OCI-LY3 (cell line): ENCODE measurements at regions not wholly inside any gene's neighbourhood (a gene's known extent, or its start where the extent isn't known, plus 50 kb on each side); places are given as distances from the start of the nearest gene placed in this dataset.

ENCODE experiments used
- H2AFZ ChIP-seq: fragments of 200-600, 300-600 bp; shearing (Covaris generic); 2 replicates; pipeline ENCODE4 v1.6.0; 2014; ENCODE audit warnings: antibody characterized with exemption, low read depth, low read length
- H3K27ac ChIP-seq: fragments of 200-600, 300-600 bp; sonication (generic); 2 replicates; pipeline ENCODE4 v1.5.1; 2014; ENCODE audit warnings: mild to moderate bottlenecking, low read length, moderate library complexity, mixed read lengths
- H3K27me3 ChIP-seq: fragments of 200-600, 300-600 bp; sonication (generic); 2 replicates; pipeline ENCODE4 v1.6.1; 2014; ENCODE audit warnings: low read depth, low read length, mixed read lengths
- H3K36me3 ChIP-seq: fragments of 200-600, 300-600 bp; sonication (generic); replicated peaks from 2 replicates; pipeline ENCODE3; 2014; ENCODE audit warnings: low read depth, low read length, mixed read lengths
- H3K4me1 ChIP-seq: fragments of 300-600, 200-600 bp; sonication (generic); 2 replicates; pipeline ENCODE4 v1.6.1; 2014; ENCODE audit warnings: low read length, mixed read lengths
- H3K4me2 ChIP-seq: fragments of 200-600, 300-600 bp; sonication (generic); 2 replicates; pipeline ENCODE4 v1.6.1; 2014; ENCODE audit warnings: low read length, mixed read lengths
- H3K4me3 ChIP-seq: fragments of 300-600, 200-600 bp; sonication (generic); 2 replicates; pipeline ENCODE4 v1.5.1; 2014; ENCODE audit warnings: antibody characterized with exemption, mild to moderate bottlenecking, low read length, moderate library complexity
- H3K79me2 ChIP-seq: fragments of 300-600, 200-600 bp; shearing (Covaris generic); 2 replicates; pipeline ENCODE4 v1.6.1; 2014; ENCODE audit warnings: mild to moderate bottlenecking, low read length, mixed read lengths
- H3K9ac ChIP-seq: fragments of 300-600, 200-600 bp; shearing (Covaris generic); 2 replicates; pipeline ENCODE4 v1.6.0; 2014; ENCODE audit warnings: mild to moderate bottlenecking, low read length, moderate library complexity
- H3K9me3 ChIP-seq: fragments of 200-600, 300-600 bp; shearing (Covaris generic); 2 replicates; pipeline ENCODE4 v1.6.1; 2014; ENCODE audit warnings: low read length, mixed read lengths; ENCODE audit not compliant: insufficient read depth
- H4K20me1 ChIP-seq: fragments of 200-600, 300-600 bp; sonication (generic); 2 replicates; pipeline ENCODE4 v1.6.1; 2016; ENCODE audit warnings: low read length, mixed read lengths; ENCODE audit not compliant: insufficient read depth
- EZH2phosphoT487 ChIP-seq: fragments of 200-600 bp; shearing (Covaris generic); IDR thresholded peaks from 2 replicates; pipeline ENCODE4 v1.6.1; 2018; ENCODE audit warnings: antibody characterized with exemption, mixed run types, low read depth
- TF ChIP-seq, protein P1 (sequence below): fragments of 200-600, 300-600 bp; sonication (generic); IDR thresholded peaks from 2 replicates; pipeline ENCODE4 v1.5.1; 2014; ENCODE audit warnings: antibody characterized with exemption, low read length, low read depth

GRCh38 chr2:219803294-219803693 lies 175.9 kb downstream of the SLC4A3 start:
- H2AFZ ChIP-seq: no peak overlapping the region
- no peak overlapping the region for H3K9ac ChIP-seq
- no peaks in the 10 kb centered on the region for H4K20me1 ChIP-seq
- no peaks in the 10 kb centered on the region for H3K4me1 ChIP-seq
- no peaks in the 10 kb centered on the region for H3K79me2 ChIP-seq
- H3K9me3 ChIP-seq: no peaks in the 10 kb centered on the region
- no peak overlapping the region for H3K4me3 ChIP-seq
- no peak overlapping the region for H3K4me2 ChIP-seq
- no peak for TF ChIP-seq EZH2phosphoT487
- TF ChIP-seq, protein P1, sequence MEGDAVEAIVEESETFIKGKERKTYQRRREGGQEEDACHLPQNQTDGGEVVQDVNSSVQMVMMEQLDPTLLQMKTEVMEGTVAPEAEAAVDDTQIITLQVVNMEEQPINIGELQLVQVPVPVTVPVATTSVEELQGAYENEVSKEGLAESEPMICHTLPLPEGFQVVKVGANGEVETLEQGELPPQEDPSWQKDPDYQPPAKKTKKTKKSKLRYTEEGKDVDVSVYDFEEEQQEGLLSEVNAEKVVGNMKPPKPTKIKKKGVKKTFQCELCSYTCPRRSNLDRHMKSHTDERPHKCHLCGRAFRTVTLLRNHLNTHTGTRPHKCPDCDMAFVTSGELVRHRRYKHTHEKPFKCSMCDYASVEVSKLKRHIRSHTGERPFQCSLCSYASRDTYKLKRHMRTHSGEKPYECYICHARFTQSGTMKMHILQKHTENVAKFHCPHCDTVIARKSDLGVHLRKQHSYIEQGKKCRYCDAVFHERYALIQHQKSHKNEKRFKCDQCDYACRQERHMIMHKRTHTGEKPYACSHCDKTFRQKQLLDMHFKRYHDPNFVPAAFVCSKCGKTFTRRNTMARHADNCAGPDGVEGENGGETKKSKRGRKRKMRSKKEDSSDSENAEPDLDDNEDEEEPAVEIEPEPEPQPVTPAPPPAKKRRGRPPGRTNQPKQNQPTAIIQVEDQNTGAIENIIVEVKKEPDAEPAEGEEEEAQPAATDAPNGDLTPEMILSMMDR: no peak
- H3K36me3 ChIP-seq: no peaks in the 10 kb centered on the region
- H3K27ac ChIP-seq: no peak overlapping the region
- no peaks in the 10 kb centered on the region for H3K27me3 ChIP-seq

- no peak for TF ChIP-seq EZH2phosphoT487
- TF ChIP-seq, protein P1: no peak
- H3K36me3 ChIP-seq: no peaks in the 10 kb centered on the region
- no peaks in the 10 kb centered on the region for H4K20me1 ChIP-seq
- no peak overlapping the region for H2AFZ ChIP-seq
- no peak overlapping the region for H3K9ac ChIP-seq
- no peaks in the 10 kb centered on the region for H3K27me3 ChIP-seq
- H3K9me3 ChIP-seq: no peaks in the 10 kb centered on the region
- no peaks in the 10 kb centered on the region for H3K79me2 ChIP-seq
- H3K4me2 ChIP-seq: no peak overlapping the region
- no peak overlapping the region for H3K27ac ChIP-seq
- H3K4me3 ChIP-seq: no peak overlapping the region
- H3K4me1 ChIP-seq: no peaks in the 10 kb centered on the region
Measured at GRCh38 chr2:219810895-219811294, 183.5 kb downstream of the SLC4A3 start.

GRCh38 chr2:219812672-219813071 lies 185.2 kb downstream of the SLC4A3 start:
- Histone ChIP-seq H3K9me3 (no peaks in the 10 kb centered on the region), H3K36me3 (no peaks in the 10 kb centered on the region), H3K4me3 (no peak overlapping the region), H3K27me3 (no peaks in the 10 kb centered on the region), H3K27ac (no peak overlapping the region), H3K4me2 (no peak overlapping the region), H3K4me1 (no peaks in the 10 kb centered on the region), H3K79me2 (no peaks in the 10 kb centered on the region), H2AFZ (no peak overlapping the region), H3K9ac (no peak overlapping the region), H4K20me1 (no peaks in the 10 kb centered on the region)
- TF ChIP-seq, protein P1: no peak

DNA sequence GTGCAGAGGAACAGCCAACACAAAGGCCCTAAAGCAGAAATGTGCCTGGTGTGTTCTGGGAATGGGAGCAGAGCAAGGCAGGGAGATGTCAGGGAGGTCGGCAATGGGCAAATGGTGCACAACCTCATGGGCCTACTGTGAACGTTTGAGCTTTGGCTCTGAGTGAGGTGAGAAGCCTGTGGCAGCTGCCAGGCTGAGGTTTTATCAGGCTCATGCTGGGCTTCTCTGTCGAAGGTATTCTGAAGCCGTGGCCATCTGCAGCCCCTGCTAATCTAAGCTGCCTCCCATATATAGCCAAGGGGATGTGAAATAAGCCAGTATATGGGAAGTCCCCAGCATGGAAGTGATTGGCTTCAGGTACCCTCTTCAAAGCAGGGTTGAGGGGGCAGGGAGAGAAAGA lies 193.3 kb downstream of the SLC4A3 start:
- H3K27ac ChIP-seq: no peak overlapping the region
- H3K9ac ChIP-seq: no peak overlapping the region
- H3K27me3 ChIP-seq: no peaks in the 10 kb centered on the region
- no peaks in the 10 kb centered on the region for H3K9me3 ChIP-seq
- H3K4me2 ChIP-seq: no peak overlapping the region
- no peak overlapping the region for H2AFZ ChIP-seq
- no peaks in the 10 kb centered on the region for H3K79me2 ChIP-seq
- no peak overlapping the region for H3K4me3 ChIP-seq
- no peak for TF ChIP-seq EZH2phosphoT487
- TF ChIP-seq, protein P1: no peak
- H3K4me1 ChIP-seq: no peaks in the 10 kb centered on the region
- no peaks in the 10 kb centered on the region for H4K20me1 ChIP-seq
- no peaks in the 10 kb centered on the region for H3K36me3 ChIP-seq
